ENCODE measurements at regions not wholly inside any gene's neighbourhood (a gene's known extent, or its start where the extent isn't known, plus 50 kb on each side); places are given as distances from the start of the nearest gene placed in this dataset.
A peak's percentile ranks its signal among the peaks of the same experiment; 100 is the strongest.

- ATAC-seq (replicated peaks in 6 of 8): peak in 2 of 8 experiments; percentile 38 to 58
- in situ Hi-C loops (cut with MboI; ENCODE audit: low pct_unique_long_range_greater_than_20kb in 2 of 9, low sequenced_read_pairs in 9 of 9, unreplicated experiment in 9 of 9): no loop called here
- Histone ChIP-seq H3K4me3 (no peak overlapping the region), H3K4me1 (replicated peaks in 1 of 2) (no peaks in the 10 kb centered on the region), H3K27ac (no peak overlapping the region)
- 0 to 100% (median 91%) methylated on average over 1 to 5 of the region's 5 CpGs; no CpG with 5 or more reads in 2 of the 10 experiments for WGBS, 10 experiments
Observed at GRCh38 chr18:43485545-43485963, 208.3 kb upstream of the SYT4 start.

- Histone ChIP-seq H3K4me1 (replicated peaks in 1 of 2) (no peaks in the 10 kb centered on the region), H3K4me3 (no peak overlapping the region), H3K27ac (no peak overlapping the region)
- ATAC-seq (replicated peaks in 6 of 8): no peak
- 40 to 93% (median 87%) methylated on average over 1 to 4 of the region's 4 CpGs; no CpG with 5 or more reads in 3 of the 10 experiments for WGBS, 10 experiments
- in situ Hi-C loops (cut with MboI; ENCODE audit: low pct_unique_long_range_greater_than_20kb in 2 of 9, low sequenced_read_pairs in 9 of 9, unreplicated experiment in 9 of 9): no loop called here
Observed at GRCh38 chr18:43486462-43486861, 209.2 kb upstream of the SYT4 start.

- in situ Hi-C loops (cut with MboI; ENCODE audit: low pct_unique_long_range_greater_than_20kb in 2 of 9, low sequenced_read_pairs in 9 of 9, unreplicated experiment in 9 of 9): no loop called here
- Histone ChIP-seq H3K27ac (no peak overlapping the region), H3K4me1 (replicated peaks in 1 of 2) (no peaks in the 10 kb centered on the region), H3K4me3 (no peak overlapping the region)
- WGBS, 10 experiments: 0 to 100% (median 57%) methylated on average over 1 to 2 of the region's 2 CpGs; no CpG with 5 or more reads in 2 of the 10 experiments
- no peak for ATAC-seq (replicated peaks in 6 of 8)
Observed at GRCh38 chr18:43501099-43501498, 223.8 kb upstream of the SYT4 start.

- Histone ChIP-seq H3K4me3 (no peak overlapping the region), H3K4me1 (replicated peaks in 1 of 2) (no peaks in the 10 kb centered on the region), H3K27ac (no peak overlapping the region)
- in situ Hi-C loops (cut with MboI; ENCODE audit: low pct_unique_long_range_greater_than_20kb in 2 of 9, low sequenced_read_pairs in 9 of 9, unreplicated experiment in 9 of 9): no loop called here
- ATAC-seq (replicated peaks in 6 of 8): no peak
Observed at GRCh38 chr18:43506935-43507334, 229.6 kb upstream of the SYT4 start.

GRCh38 chr18:43507842-43508481 is 230.7 kb upstream of the SYT4 start:
- no peak for ATAC-seq (replicated peaks in 6 of 8)
- Histone ChIP-seq H3K27ac (no peak overlapping the region), H3K4me1 (replicated peaks in 1 of 2) (no peaks in the 10 kb centered on the region), H3K4me3 (no peak overlapping the region)
- in situ Hi-C loops (cut with MboI; ENCODE audit: low pct_unique_long_range_greater_than_20kb in 2 of 9, low sequenced_read_pairs in 9 of 9, unreplicated experiment in 9 of 9): no loop called here
- WGBS, 10 experiments: 0 to 82% (median 50%) methylated on average over 2 to 4 of the region's 4 CpGs; no CpG with 5 or more reads in 1 of the 10 experiments

- Histone ChIP-seq H3K27ac (no peak overlapping the region), H3K4me1 (replicated peaks in 1 of 2) (no peaks in the 10 kb centered on the region), H3K4me3 (no peak overlapping the region)
- 17 to 94% (median 73%) methylated on average over 1 to 4 of the region's 8 CpGs; no CpG with 5 or more reads in 2 of the 10 experiments for WGBS, 10 experiments
- in situ Hi-C loops (cut with MboI; ENCODE audit: low pct_unique_long_range_greater_than_20kb in 2 of 9, low sequenced_read_pairs in 9 of 9, unreplicated experiment in 9 of 9): no loop called here
- no peak for ATAC-seq (replicated peaks in 6 of 8)
Observed at GRCh38 chr18:43514747-43515146, 237.5 kb upstream of the SYT4 start.

- Histone ChIP-seq H3K27ac (no peak overlapping the region), H3K4me3 (no peak overlapping the region), H3K4me1 (replicated peaks in 1 of 2) (no peaks in the 10 kb centered on the region)
- ATAC-seq (replicated peaks in 6 of 8): no peak
- in situ Hi-C loops (cut with MboI; ENCODE audit: low pct_unique_long_range_greater_than_20kb in 2 of 9, low sequenced_read_pairs in 9 of 9, unreplicated experiment in 9 of 9): no loop called here
- 0 to 89% (median 48%) methylated on average over 1 to 2 of the region's 2 CpGs; no CpG with 5 or more reads in 2 of the 10 experiments for WGBS, 10 experiments
Observed at GRCh38 chr18:43515481-43515880, 238.2 kb upstream of the SYT4 start.

GRCh38 chr18:43524260-43524659 is 247.0 kb upstream of the SYT4 start:
- Histone ChIP-seq H3K27ac (no peak overlapping the region), H3K4me3 (no peak overlapping the region), H3K4me1 (replicated peaks in 1 of 2) (no peaks in the 10 kb centered on the region)
- no peak for ATAC-seq (replicated peaks in 6 of 8)
- in situ Hi-C loops (cut with MboI; ENCODE audit: low pct_unique_long_range_greater_than_20kb in 2 of 9, low sequenced_read_pairs in 9 of 9, unreplicated experiment in 9 of 9): no loop called here

GRCh38 chr18:43525169-43525568 is 247.9 kb upstream of the SYT4 start:
- Histone ChIP-seq H3K4me3 (no peak overlapping the region), H3K4me1 (replicated peaks in 1 of 2) (no peaks in the 10 kb centered on the region), H3K27ac (no peak overlapping the region)
- ATAC-seq (replicated peaks in 6 of 8): no peak
- in situ Hi-C loops (cut with MboI; ENCODE audit: low pct_unique_long_range_greater_than_20kb in 2 of 9, low sequenced_read_pairs in 9 of 9, unreplicated experiment in 9 of 9): loop anchor here in 1 of 9 experiments (25.0 kb wide), 1 partner anchor 88 kb away; no protein-coding TSS in a partner anchor
- WGBS, 10 experiments: 0 to 39% (median 19%) methylated on average over 1 to 2 of the region's 2 CpGs; no CpG with 5 or more reads in 4 of the 10 experiments

GRCh38 chr18:43526426-43527145 is 249.3 kb upstream of the SYT4 start:
- no peak for ATAC-seq (replicated peaks in 6 of 8)
- H3K4me3 ChIP-seq: no peak overlapping the region
- in situ Hi-C loops (cut with MboI; ENCODE audit: low pct_unique_long_range_greater_than_20kb in 2 of 9, low sequenced_read_pairs in 9 of 9, unreplicated experiment in 9 of 9): loop anchor here in 1 of 9 experiments (25.0 kb wide), 1 partner anchor 89 kb away; no protein-coding TSS in a partner anchor
- no peak overlapping the region for H3K27ac ChIP-seq
- 0 to 83% (median 56%) methylated on average over 1 to 2 of the region's 2 CpGs for WGBS, 10 experiments
- no peaks in the 10 kb centered on the region for H3K4me1 ChIP-seq (replicated peaks in 1 of 2)

- Histone ChIP-seq H3K27ac (no peak overlapping the region), H3K4me3 (no peak overlapping the region), H3K4me1 (replicated peaks in 1 of 2) (no peaks in the 10 kb centered on the region)
- in situ Hi-C loops (cut with MboI; ENCODE audit: low pct_unique_long_range_greater_than_20kb in 2 of 9, low sequenced_read_pairs in 9 of 9, unreplicated experiment in 9 of 9): loop anchor here in 1 of 9 experiments (25.0 kb wide), 1 partner anchor 94 kb away; no protein-coding TSS in a partner anchor
- WGBS, 10 experiments: 49 to 100% (median 81%) methylated on average over 1 to 3 of the region's 3 CpGs; no CpG with 5 or more reads in 1 of the 10 experiments
- ATAC-seq (replicated peaks in 6 of 8): peak in 1 of 8 experiments; percentile 99
Observed at GRCh38 chr18:43531438-43531837, 254.1 kb upstream of the SYT4 start.

- ATAC-seq (replicated peaks in 6 of 8): no peak
- H3K4me1 ChIP-seq (replicated peaks in 1 of 2): no peaks in the 10 kb centered on the region
- in situ Hi-C loops (cut with MboI; ENCODE audit: low pct_unique_long_range_greater_than_20kb in 2 of 9, low sequenced_read_pairs in 9 of 9, unreplicated experiment in 9 of 9): loop anchor here in 1 of 9 experiments (25.0 kb wide), 1 partner anchor 96 kb away; no protein-coding TSS in a partner anchor
- H3K4me3 ChIP-seq: no peak overlapping the region
- H3K27ac ChIP-seq: no peak overlapping the region
- WGBS, 10 experiments: 44 to 100% (median 87%) methylated on average over 1 of the region's 1 CpG
Observed at GRCh38 chr18:43533371-43533770, 256.1 kb upstream of the SYT4 start.

- 0 to 100% (median 73%) methylated on average over 1 to 2 of the region's 2 CpGs; no CpG with 5 or more reads in 1 of the 10 experiments for WGBS, 10 experiments
- in situ Hi-C loops (cut with MboI; ENCODE audit: low pct_unique_long_range_greater_than_20kb in 2 of 9, low sequenced_read_pairs in 9 of 9, unreplicated experiment in 9 of 9): loop anchor here in 1 of 9 experiments (25.0 kb wide), 1 partner anchor 97 kb away; no protein-coding TSS in a partner anchor
- ATAC-seq (replicated peaks in 6 of 8): no peak
- no peak overlapping the region for H3K27ac ChIP-seq
- H3K4me1 ChIP-seq (replicated peaks in 1 of 2): no peaks in the 10 kb centered on the region
- H3K4me3 ChIP-seq: no peak overlapping the region
Observed at GRCh38 chr18:43534511-43534910, 257.2 kb upstream of the SYT4 start.
